ENCODE measurements at regions not wholly inside any gene's neighbourhood (a gene's known extent, or its start where the extent isn't known, plus 50 kb on each side); places are given as distances from the start of the nearest gene placed in this dataset.
"Not testable (repeated sequence)": the region's sequence is repeated elsewhere in the genome, so short reads cannot be mapped to it uniquely, and the experiment has no call there.

DNA sequence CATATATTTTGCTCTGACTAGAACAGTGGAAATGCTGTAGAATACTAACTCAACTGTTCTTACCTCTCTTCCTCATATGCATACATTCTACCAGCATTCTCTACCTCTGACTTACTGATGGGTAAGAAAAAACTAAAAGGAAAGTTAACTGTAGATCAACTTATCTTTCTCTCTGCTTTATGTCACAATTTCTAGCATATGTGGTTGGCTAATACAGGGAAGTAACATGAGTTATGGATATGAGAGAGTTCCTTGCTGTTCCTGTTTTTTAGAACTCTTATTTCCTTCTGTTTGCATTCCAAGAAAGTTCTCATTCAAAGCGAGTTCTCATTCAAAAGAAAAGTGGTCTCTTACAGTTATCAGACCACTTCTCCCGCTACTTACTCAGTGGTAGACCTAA, 226.8 kb upstream of the SGK1 start:
- no peak for DNase-seq

DNA sequence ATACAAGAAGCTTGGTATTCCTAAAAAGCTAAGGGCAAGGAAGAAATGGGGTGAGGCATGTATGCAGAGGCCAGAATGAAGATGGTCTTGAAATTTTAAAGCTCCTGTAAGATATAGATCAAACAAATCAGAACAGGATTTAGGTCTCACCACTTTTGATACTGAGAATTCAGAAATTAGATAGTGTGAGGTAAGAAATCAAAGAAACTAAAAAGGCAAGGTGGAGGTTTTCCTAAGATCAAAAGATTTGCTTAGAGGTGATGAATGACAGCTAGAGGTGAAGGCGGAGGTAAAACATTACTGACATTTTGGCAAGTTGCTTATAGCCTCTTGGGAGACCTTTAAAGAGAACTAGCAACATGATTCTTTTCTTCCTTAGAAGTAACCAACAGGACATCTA, 225.2 kb upstream of the SGK1 start:
- DNase-seq: no peak

- no peak for DNase-seq
Observed at GRCh38 chr6:134541001-134541400, 223.1 kb upstream of the SGK1 start.

DNA sequence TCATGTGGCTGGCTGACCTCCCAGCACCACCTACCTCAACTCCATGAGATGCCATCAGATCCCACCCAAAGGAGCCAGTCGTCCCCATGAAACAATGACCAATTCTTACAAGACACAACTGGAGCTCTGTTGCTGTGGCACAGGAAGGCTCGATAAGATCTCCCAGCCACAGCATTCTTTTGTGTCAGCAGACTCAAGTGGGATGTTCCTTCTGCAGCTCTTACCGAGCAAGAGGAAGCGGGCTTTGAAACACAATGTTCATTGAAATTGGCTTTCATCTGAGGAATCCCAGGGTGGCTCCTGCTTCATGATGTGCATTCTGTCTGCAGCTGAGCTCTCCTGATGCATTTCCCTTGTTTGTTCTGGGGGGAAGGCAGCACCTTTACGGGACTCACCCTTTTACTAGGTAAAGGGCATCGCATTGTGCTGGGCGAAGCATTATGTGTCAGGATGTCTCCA, 222.0 kb upstream of the SGK1 start:
- no peak for DNase-seq

GRCh38 chr6:134537765-134538164, 219.9 kb upstream of the SGK1 start:
- DNase-seq: not testable (repeated sequence)

GRCh38 chr6:134537146-134537555, 219.2 kb upstream of the SGK1 start:
- no peak for DNase-seq

- DNase-seq: no peak
Observed at GRCh38 chr6:134535831-134536230, 217.9 kb upstream of the SGK1 start.

- no peak for DNase-seq
Observed at GRCh38 chr6:134534708-134535149, 216.8 kb upstream of the SGK1 start.

DNA sequence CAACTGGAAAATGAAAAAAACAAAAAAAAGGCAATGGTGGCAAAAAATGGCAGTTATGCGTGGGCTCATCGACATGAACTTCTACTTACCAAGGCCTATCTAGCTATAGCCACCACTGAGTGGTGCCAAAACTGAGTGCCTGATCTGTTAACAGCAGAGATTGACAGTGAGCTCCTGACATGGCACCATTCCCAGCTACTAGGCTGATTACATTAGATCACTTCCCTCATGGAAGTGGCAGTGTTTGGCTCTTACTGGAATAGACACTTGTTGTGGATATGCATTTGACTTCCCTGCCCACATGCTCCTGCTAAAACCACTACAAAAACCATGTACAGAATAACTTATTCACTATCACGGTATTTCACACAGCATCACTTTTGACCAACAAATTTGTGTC, 216.1 kb upstream of the SGK1 start:
- no peak for DNase-seq

- DNase-seq: no peak
Observed at GRCh38 chr6:134532694-134533624, 215.0 kb upstream of the SGK1 start.

DNA sequence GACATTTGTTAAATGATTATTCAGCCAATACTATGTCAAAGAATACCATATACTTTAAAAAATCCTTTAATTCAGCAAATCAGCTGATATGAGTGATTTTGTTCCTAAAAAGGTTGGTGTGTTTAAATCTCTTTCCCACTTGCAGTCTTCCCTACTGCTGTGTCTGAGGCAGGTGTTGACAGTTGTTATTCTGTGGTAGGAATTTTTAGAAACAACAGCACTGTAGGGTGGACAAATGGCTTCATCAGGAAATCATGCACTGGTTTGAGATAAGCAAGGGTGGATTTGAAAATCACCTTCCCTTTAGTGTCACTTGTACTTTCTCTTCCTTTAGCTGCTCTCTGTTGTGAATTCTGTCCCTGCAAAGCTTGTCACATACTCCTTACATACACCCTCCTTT, 213.7 kb upstream of the SGK1 start:
- DNase-seq: no peak

GRCh38 chr6:134531188-134531551, 213.3 kb upstream of the SGK1 start:
- no peak for DNase-seq

DNA sequence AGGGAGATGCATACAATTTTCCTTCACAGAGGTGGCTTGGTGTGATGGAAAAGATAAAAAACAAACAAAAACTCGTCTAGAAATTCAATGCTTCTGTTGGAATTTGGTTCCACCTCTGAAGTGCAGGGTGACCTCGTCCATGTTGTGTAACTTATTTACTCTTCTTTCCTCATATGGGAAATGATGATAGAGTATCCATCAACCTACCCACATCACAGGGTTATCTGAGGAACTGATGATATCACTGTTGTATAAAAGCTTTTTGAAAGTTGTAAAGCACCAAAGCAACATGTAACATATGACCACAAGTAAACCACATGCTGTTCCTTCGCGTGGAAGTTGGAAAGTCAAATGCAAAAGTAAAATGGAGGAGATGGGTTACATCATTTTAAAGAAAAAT, 212.0 kb upstream of the SGK1 start:
- no peak for DNase-seq

DNA sequence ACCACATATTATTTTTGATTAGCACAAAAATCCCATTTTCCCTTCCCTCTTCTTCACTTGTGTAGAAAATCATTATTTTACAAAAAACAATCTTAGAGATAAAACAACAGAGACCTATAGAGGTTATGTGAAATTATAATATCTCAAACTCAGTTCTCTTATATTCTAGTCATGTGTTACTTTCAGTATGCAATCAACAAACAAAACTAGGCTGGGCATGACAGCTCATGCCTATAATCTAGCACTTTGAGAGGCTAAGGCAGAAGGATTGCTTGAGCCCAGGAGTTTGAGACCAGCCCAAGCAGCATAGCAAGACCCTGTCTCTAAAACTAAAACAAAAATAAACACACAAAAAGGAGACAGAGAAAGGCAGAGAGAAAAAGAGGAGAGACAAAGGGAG, 211.4 kb upstream of the SGK1 start:
- DNase-seq: no peak

GRCh38 chr6:134527108-134527787, 209.3 kb upstream of the SGK1 start:
- DNase-seq: no peak

DNA sequence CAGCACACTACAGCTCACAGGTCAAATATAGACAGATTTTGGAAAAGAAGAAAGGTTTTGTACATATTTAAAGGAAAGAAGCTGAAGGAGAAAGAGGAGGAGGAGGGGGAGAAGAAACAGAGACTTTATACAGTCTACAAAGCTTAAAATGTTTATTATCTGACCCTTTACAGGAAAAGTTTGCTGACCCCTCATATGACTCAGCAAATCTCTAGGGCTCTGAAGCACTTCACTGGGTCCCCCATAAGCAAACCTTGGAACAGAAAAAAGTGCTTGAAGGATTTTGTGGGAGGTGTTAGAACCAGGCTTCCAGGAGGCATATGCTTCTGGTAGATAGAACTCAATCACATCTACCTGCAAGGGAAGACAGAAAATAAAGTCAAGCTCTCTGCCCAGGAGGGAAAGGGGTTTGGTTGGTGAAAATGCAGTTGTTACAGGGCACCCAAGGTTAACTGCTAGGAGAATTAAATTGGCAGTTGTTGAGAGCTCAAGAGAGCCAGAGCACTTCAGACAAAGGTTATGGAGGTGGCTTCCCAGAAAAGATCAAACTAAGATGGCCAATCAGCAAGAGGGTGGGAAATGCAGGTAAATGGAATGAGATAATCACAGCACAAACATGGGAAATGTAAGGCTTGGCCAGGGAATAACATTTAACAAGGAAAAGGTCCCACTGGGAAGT, 207.4 kb upstream of the SGK1 start:
- DNase-seq: no peak

DNA sequence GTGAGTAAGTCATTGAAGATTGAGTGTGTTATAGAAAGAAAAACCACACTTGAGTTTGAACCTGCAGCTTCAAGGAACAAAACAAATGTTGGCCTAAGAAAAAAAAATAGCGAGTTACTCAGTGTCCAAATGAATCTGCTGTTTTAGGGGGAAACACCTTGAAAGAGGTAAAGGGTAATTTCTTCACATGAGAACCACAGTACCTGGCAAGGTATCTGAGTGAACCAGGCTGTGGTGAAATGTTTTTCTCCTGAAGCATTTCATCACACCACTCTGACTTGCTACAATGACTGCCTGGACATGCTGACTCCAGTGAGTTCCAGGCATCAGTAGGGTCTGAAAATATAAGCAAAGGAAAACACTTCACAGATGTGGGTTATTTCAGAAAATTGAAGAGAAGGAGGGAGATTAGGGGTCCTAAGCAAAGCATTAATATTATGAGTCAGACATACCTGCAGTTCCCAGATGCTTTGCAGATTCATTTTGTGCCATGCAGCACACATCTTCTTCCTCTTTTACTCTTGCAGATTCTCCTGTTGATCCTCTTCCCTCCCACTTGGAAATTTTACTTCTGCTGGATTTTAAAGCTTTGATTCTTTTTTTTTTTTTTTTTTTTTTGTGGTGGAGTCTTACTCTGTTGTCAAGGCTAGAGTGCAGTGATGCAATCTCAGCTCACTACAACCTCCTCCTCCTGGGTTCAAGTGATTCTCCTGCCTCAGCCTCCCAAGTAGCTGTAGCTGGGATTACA, 206.2 kb upstream of the SGK1 start:
- DNase-seq: no peak

DNA sequence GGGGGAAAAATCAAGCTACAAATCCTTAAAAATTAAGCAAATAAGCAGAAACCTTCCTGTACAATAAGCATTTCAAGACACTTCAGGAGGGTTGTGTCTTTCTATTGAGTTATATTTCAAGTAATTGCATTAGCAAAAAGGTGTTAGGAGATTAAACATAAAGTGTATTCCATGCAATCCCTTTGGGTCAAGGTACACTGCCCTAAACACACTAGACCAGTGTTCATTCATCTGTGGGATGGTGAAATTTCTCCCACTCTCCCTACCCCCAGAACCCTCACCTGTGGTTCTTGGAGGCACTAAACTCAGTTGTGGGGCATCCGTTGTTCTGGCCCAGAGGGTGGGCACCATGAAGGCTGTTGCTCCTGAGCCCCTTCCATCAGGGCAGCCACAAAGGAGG, 205.1 kb upstream of the SGK1 start:
- no peak for DNase-seq

DNA sequence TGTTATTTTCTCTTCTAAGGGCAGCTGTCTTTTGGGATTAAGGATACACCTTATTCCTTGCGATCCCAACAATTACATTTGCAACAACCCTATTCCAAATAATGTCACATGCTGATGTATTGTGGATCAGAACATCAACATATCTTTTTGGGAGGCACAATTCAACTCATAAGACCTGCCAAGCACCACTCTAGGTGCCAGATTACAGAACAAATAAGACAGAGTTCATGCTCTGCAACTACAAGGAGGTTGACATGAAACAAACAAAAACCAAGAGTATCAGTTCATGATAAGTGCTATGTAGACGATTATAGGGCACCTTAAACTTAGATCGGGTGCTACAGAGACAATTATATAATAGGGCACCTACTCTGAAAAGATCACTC, 203.2 kb upstream of the SGK1 start:
- DNase-seq: no peak

DNA sequence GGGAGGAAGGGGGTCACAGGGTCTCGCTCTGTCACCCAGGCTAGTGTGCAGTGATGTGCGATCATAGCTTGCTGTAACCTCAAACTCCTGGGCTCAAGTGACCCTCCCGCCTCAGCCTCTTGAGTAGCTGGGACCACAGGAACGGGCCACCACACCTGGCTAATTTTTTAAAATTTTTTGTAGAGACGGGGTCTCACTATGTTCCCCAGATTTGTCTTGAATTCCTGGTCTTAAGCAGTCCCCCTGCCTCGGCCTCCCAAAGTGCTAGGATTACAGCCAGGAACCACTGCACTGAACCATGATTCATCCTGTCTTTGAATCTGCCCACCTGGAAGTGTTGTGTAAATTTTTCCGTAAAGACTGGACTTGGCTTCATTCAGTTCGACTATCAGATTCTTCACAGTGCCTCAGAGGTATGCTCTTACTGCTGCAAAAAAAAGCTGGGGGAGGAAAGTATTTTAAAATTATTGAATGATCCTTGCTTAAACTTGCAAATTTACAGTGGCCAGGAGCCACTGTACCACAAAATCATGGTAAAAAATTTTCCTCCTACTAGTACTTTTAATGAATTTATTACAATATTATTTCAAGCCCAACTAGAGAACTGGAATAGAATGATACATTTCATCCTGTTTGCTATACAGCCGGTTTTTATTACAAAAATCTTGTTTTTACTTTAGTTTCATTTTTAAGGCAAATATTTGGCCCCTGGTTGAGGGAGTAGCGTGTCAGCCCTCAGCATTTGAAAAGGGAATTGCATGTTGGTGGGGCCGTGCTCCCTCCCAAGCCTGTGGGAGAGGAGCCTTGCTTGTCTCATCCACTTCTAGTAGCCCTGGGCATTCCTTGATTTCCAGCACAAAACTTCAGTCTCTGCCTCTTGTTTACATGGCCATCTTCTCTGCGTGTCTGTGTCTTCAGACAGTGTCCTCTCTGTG, 202.5 kb upstream of the SGK1 start:
- DNase-seq: no peak

- DNase-seq: no peak
Observed at GRCh38 chr6:134519465-134519864, 201.6 kb upstream of the SGK1 start.

- no peak for DNase-seq
Observed at GRCh38 chr6:134517868-134518267, 200.0 kb upstream of the SGK1 start.
